HEK293 (cell line): ENCODE measurements at regions not wholly inside any gene's neighbourhood (a gene's known extent, or its start where the extent isn't known, plus 50 kb on each side); places are given as distances from the start of the nearest gene placed in this dataset.

Source experiments
- KLF17 ChIP-seq: fragments of 450-650 bp; formaldehyde crosslinking; IDR thresholded peaks from 2 replicates; pipeline ENCODE4 v1.5.1; 2016; ENCODE audit warnings: missing biosample characterization, missing genetic modification characterization
- MYNN ChIP-seq: fragments of 450-650 bp; formaldehyde crosslinking; IDR thresholded peaks from 2 replicates; pipeline ENCODE4 v1.5.1; 2016; ENCODE audit warnings: missing biosample characterization, missing genetic modification characterization, borderline replicate concordance
- REST ChIP-seq: fragments of 450-650 bp; formaldehyde crosslinking; IDR thresholded peaks from 2 replicates; pipeline ENCODE4 v1.5.1; 2016; ENCODE audit warnings: missing biosample characterization, missing genetic modification characterization
- ZNF175 ChIP-seq: fragments of 450-650 bp; formaldehyde crosslinking; IDR thresholded peaks from 2 replicates; pipeline ENCODE4 v1.5.1; 2016; ENCODE audit warnings: missing biosample characterization, missing genetic modification characterization
- ZNF19 ChIP-seq: fragments of 450-650 bp; formaldehyde crosslinking; IDR thresholded peaks from 2 replicates; pipeline ENCODE4; 2016; ENCODE audit warnings: missing biosample characterization, missing genetic modification characterization, low read depth
- ZNF768 ChIP-seq: fragments of 450-650 bp; formaldehyde crosslinking; IDR thresholded peaks from 2 replicates; pipeline ENCODE4 v1.5.1; 2018; ENCODE audit warnings: missing biosample characterization, mild to moderate bottlenecking, missing genetic modification characterization

- TF ChIP-seq ZNF19 (tag by site-specific recombination) (no peak), ZNF768 (no peak), REST (tag by site-specific recombination) (no peak), MYNN (no peak), KLF17 (no peak), ZNF175 (tag by site-specific recombination) (no peak)
Observed at GRCh38 chr4:138428611-138429010, 186.5 kb upstream of the SLC7A11 start.
